ENCODE measurements at regions not wholly inside any gene's neighbourhood (a gene's known extent, or its start where the extent isn't known, plus 50 kb on each side); places are given as distances from the start of the nearest gene placed in this dataset.

- no peak for DNase-seq
Observed at GRCh38 chrX:43589735-43590134, 66.4 kb upstream of the MAOA start.

- no peak for DNase-seq
Observed at GRCh38 chrX:43590150-43590549, 65.9 kb upstream of the MAOA start.

- no peak for DNase-seq
Observed at GRCh38 chrX:43592597-43592996, 63.5 kb upstream of the MAOA start.

GRCh38 chrX:43595931-43596330 lies 60.2 kb upstream of the MAOA start:
- no peak for DNase-seq

- no peak for DNase-seq
Observed at GRCh38 chrX:43604753-43605152, 51.3 kb upstream of the MAOA start.

GRCh38 chrX:43605351-43605750 lies 50.7 kb upstream of the MAOA start:
- DNase-seq = no peak

Measured in Kasumi-1 (cell line).